MV-4-11 (cell line): ENCODE measurements at regions not wholly inside any gene's neighbourhood (a gene's known extent, or its start where the extent isn't known, plus 50 kb on each side); places are given as distances from the start of the nearest gene placed in this dataset.
"Not testable (repeated sequence)": the region's sequence is repeated elsewhere in the genome, so short reads cannot be mapped to it uniquely, and the experiment has no call there.

Source experiments
- DNase-seq: peaks from one replicate; lab custom pipeline; 2025; lab: John Stamatoyannopoulos, UW

- no peak for DNase-seq
Measured at GRCh38 chr7:23938215-23938614, 228.2 kb downstream of the STK31 start.

GRCh38 chr7:23938937-23939552, 229.0 kb downstream of the STK31 start:
- peak; percentile 48 for DNase-seq

GRCh38 chr7:23939747-23940146, 229.7 kb downstream of the STK31 start:
- not testable (repeated sequence) for DNase-seq

GRCh38 chr7:23941551-23941950, 231.5 kb downstream of the STK31 start:
- DNase-seq: no peak

- no peak for DNase-seq
Measured at GRCh38 chr7:23942032-23942431, 232.0 kb downstream of the STK31 start.

GRCh38 chr7:23944131-23944530, 234.1 kb downstream of the STK31 start:
- no peak for DNase-seq

- DNase-seq: no peak
Measured at GRCh38 chr7:23945472-23945871, 235.5 kb downstream of the STK31 start.

- DNase-seq: peak; percentile 49
Measured at GRCh38 chr7:23955145-23955544, 245.1 kb downstream of the STK31 start.

GRCh38 chr7:23955600-23956149, 245.7 kb downstream of the STK31 start:
- DNase-seq: no peak

GRCh38 chr7:23956772-23957576, 247.0 kb downstream of the STK31 start:
- no peak for DNase-seq

GRCh38 chr7:23959821-23960220, 249.8 kb downstream of the STK31 start:
- no peak for DNase-seq

- no peak for DNase-seq
Measured at GRCh38 chr7:23960361-23960760, 250.3 kb downstream of the STK31 start.

GRCh38 chr7:23963461-23964165, 253.6 kb downstream of the STK31 start:
- DNase-seq: no peak

- no peak for DNase-seq
Measured at GRCh38 chr7:23964715-23965114, 254.7 kb downstream of the STK31 start.

- DNase-seq: no peak
Measured at GRCh38 chr7:23965296-23965695, 255.3 kb downstream of the STK31 start.

GRCh38 chr7:23966941-23967340, 256.9 kb downstream of the STK31 start:
- DNase-seq: no peak

GRCh38 chr7:23967949-23968599, 258.1 kb downstream of the STK31 start:
- no peak for DNase-seq

- no peak for DNase-seq
Measured at GRCh38 chr7:23968791-23969190, 258.8 kb downstream of the STK31 start.

- no peak for DNase-seq
Measured at GRCh38 chr7:23969443-23969842, 259.4 kb downstream of the STK31 start.

- DNase-seq: no peak
Measured at GRCh38 chr7:23970193-23970592, 260.2 kb downstream of the STK31 start.

- no peak for DNase-seq
Measured at GRCh38 chr7:23971031-23971430, 261.0 kb downstream of the STK31 start.

GRCh38 chr7:23972057-23972456, 262.0 kb downstream of the STK31 start:
- no peak for DNase-seq
